Stimulated activated naive CD8-positive, alpha-beta T cell treated with anti-CD3 and anti-CD28 coated beads, Interleukin-15, Interleukin-2, amounts not matched to agents 100 ng/mL and 50 ng/mL, for 24 hours (primary cell): ENCODE measurements at regions not wholly inside any gene's neighbourhood (a gene's known extent, or its start where the extent isn't known, plus 50 kb on each side); places are given as distances from the start of the nearest gene placed in this dataset.
"Not testable (repeated sequence)": the region's sequence is repeated elsewhere in the genome, so short reads cannot be mapped to it uniquely, and the experiment has no call there.

Experiments
- H3K27ac Mint-ChIP-seq: one replicate; pipeline ENCODE4 v1.8.0; 2021; ENCODE audit warnings: mild to moderate bottlenecking, mixed read lengths
- H3K27me3 Mint-ChIP-seq: one replicate; pipeline ENCODE4 v1.8.0; 2021; ENCODE audit warnings: mixed read lengths
- H3K36me3 Mint-ChIP-seq: one replicate; pipeline ENCODE4 v1.8.0; 2021; ENCODE audit warnings: low read depth, mixed read lengths
- H3K4me1 Mint-ChIP-seq: one replicate; pipeline ENCODE4 v1.8.0; 2021; ENCODE audit warnings: low read depth, mixed read lengths
- H3K4me3 Mint-ChIP-seq: one replicate; pipeline ENCODE4 v1.8.0; 2021; ENCODE audit warnings: mild to moderate bottlenecking, mixed read lengths
- H3K9me3 Mint-ChIP-seq: one replicate; pipeline ENCODE4 v1.8.0; 2021; ENCODE audit warnings: mixed read lengths

DNA sequence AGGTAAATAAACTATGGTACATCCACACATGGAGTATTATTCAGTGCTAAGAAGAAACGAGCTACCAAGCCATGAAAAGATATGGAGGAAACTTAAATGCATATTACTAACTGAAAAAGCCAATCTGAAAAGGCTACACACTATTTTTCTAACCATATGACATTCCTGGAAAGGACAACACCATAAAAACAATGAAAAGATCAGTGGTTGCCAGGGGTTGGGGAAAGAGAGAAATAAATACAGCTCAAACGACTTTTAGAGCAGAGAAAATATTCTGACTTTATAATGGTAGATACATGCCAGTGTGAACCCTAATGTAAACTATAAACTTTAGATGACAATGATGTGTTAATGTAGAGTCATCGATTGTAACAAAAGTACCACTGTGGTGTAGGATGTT is 225.9 kb upstream of the BTBD3 start:
- no peaks in the 10 kb centered on the region for H3K36me3 Mint-ChIP-seq
- H3K4me3 Mint-ChIP-seq = no peak overlapping the region
- no peaks in the 10 kb centered on the region for H3K4me1 Mint-ChIP-seq
- H3K27ac Mint-ChIP-seq = no peak overlapping the region
- peaks cover 13% of the 10 kb centered on the region for H3K9me3 Mint-ChIP-seq
- peaks cover 19% of the 10 kb centered on the region for H3K27me3 Mint-ChIP-seq

DNA sequence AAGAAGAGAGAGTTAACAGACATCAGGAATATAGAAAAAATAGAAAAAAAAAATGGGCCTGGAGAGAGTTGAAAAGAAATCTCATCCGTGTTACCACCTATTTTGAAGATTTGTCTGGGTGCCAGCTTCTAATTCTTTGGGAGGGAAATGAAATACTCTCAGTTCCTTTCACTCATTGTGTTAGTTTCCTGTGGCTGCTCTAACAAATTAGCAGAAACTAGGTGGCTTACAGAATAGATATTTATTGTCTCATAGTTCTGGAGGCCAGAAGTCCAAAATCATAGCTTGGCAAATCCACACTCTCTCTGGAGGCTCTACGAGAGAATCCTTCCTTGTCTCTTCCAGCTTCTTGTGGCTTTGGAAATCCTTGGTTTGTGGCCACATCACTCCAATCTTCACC is 225.1 kb upstream of the BTBD3 start:
- no peak overlapping the region for H3K27ac Mint-ChIP-seq
- no peaks in the 10 kb centered on the region for H3K4me1 Mint-ChIP-seq
- H3K36me3 Mint-ChIP-seq = no peaks in the 10 kb centered on the region
- H3K4me3 Mint-ChIP-seq = no peak overlapping the region
- peaks cover 13% of the 10 kb centered on the region for H3K9me3 Mint-ChIP-seq
- H3K27me3 Mint-ChIP-seq = peaks cover 13% of the 10 kb centered on the region

DNA sequence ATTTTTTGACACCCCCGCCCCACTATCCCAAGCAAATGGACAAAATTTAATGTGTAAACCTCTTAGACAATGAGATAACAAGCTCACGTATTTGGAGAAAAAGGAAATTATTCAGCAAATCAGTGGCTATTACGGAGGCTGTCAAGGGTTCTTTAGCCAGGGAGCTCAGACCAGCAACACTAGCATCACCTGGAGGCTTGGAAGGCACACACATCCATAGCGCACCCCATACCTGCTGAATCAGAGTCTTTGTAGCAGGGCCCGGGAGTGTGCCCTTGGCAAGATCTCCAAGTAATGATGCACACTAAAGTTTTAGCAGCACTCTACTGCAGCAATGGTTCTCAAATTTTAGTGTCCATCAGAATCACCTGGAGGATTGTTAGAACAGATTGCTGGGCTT is 223.2 kb upstream of the BTBD3 start:
- Mint-ChIP-seq H3K36me3 (no peaks in the 10 kb centered on the region), H3K4me1 (no peaks in the 10 kb centered on the region), H3K27ac (no peak overlapping the region), H3K9me3 (peaks cover 9% of the 10 kb centered on the region), H3K4me3 (no peak overlapping the region), H3K27me3 (no peaks in the 10 kb centered on the region)

DNA sequence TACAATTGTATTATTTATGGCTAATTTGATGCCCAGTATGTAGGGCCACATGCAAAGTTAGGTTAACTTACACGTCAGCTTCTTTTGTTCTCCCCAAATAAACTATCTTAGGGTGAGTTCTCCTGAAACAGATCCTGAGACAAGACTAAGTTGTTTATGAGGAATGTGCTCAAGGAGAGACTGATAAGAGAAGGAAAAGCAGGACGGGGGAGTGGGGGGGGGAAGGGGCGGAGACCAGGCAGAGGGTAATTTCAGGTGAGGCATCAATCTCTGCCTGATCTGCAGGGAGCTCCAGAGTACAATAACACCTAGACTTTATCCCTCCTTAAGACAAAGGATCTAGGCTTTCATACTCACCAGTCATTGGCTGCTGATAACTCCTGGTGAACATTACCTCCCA is 220.6 kb upstream of the BTBD3 start:
- Mint-ChIP-seq H3K9me3 (peaks cover 9% of the 10 kb centered on the region), H3K4me3 (no peak overlapping the region), H3K27ac (no peak overlapping the region), H3K4me1 (peaks cover 4% of the 10 kb centered on the region), H3K36me3 (no peaks in the 10 kb centered on the region), H3K27me3 (peaks cover 4% of the 10 kb centered on the region)

DNA sequence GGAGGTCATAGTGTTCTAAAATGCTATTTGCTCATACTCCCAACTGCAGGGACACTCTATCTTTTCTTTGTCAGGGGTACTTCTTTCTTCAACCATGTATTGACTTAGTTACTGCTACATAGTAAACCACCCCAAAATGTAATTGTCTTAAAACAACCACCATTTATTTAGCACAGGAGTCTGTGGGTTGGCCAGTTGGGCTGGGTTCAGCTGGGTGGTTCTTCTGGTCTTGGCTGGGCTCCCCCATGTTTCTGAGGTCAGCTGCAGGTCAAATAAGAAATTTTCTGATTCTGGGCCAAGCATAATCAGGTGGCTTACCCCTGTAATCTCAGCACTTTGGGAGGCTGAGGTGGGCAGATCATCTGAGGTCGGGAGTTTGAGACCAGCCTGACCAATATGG is 220.0 kb upstream of the BTBD3 start:
- peaks cover 9% of the 10 kb centered on the region for H3K9me3 Mint-ChIP-seq
- peaks cover 4% of the 10 kb centered on the region for H3K4me1 Mint-ChIP-seq
- H3K27me3 Mint-ChIP-seq = peaks cover 4% of the 10 kb centered on the region
- no peak overlapping the region for H3K27ac Mint-ChIP-seq
- H3K36me3 Mint-ChIP-seq = no peaks in the 10 kb centered on the region
- no peak overlapping the region for H3K4me3 Mint-ChIP-seq

DNA sequence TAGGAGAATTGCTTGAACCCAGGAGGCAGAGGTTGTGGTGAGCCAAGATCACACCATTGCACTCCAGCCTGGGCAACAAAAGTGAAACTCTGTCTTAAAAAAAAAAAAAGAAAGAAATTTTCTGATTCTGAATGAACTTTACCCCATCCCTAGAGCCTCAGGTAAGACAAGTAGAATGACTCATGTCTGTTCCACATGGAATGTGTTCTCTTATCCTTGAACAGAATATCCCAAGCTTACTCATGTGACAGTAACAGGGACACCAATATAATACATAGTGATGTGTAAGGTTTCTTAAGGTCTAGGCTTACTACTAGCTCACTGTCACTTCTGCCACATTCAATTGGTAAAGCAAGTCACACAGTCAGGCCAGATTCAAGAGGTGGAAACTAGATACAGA is 219.6 kb upstream of the BTBD3 start:
- Mint-ChIP-seq H3K9me3 (peaks cover 9% of the 10 kb centered on the region), H3K27me3 (peaks cover 4% of the 10 kb centered on the region), H3K4me3 (no peak overlapping the region), H3K27ac (no peak overlapping the region), H3K36me3 (no peaks in the 10 kb centered on the region), H3K4me1 (peaks cover 4% of the 10 kb centered on the region)

DNA sequence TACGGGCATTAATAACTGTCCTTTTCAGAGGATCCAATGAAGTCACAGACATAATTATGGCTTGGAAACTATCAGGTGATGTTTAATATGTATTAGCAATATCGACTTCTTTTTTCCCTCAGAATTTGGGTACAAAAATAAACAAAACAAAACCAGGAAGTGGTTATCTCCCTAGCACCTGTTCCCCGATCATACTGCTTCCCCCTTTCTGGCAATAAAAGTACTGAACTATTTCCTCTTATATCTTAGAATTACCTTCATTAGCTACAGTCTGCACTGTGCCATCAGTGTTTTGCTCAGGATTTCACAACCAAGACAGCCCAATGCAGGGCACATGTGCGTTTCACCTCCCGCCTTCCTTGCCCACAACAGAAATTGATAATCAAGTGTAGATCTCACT is 216.9 kb upstream of the BTBD3 start:
- Mint-ChIP-seq H3K4me1 (peaks cover 4% of the 10 kb centered on the region), H3K9me3 (peaks cover 1% of the 10 kb centered on the region), H3K27ac (no peak overlapping the region), H3K27me3 (peaks cover 4% of the 10 kb centered on the region), H3K36me3 (no peaks in the 10 kb centered on the region), H3K4me3 (no peak overlapping the region)

DNA sequence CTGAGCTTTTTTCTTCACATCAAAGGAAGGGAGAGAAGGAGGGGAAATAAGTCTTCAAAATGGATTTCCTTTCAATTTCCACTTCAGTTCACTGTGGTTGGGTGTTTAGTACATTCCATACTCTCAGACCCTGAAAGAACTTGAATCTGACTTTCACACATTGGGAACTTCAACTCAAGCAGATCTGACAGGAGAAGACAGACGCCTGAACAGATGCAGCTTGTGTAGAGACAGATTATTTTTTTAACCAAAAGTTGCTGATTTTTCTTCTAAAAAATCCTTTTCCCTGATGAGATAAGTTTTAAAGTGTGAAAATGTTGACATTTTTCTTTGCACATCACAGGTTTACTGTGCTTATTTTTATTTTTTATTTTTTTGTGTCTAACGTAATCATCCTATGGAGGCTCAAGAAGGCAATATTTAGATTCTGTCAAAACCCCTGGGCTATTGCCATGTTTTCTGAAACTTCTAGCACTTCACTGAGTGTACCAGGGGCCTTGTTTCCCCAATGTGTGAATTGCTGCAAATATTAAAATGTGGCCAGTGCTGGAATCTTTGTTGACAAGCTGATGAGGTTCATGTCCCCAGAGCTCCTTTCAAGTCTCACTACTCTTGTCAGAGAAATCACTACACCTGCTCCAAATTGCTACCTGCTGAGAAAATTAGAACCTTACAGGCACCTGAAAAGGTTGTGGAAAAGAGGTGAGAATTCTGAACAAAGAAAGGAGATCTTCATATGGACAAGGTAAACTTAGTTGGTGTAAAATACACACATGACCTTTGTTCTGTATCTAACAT is 214.8 kb upstream of the BTBD3 start:
- Mint-ChIP-seq H3K27me3 (peaks cover 4% of the 10 kb centered on the region), H3K4me1 (peaks cover 4% of the 10 kb centered on the region), H3K27ac (no peak overlapping the region), H3K4me3 (no peak overlapping the region), H3K36me3 (no peaks in the 10 kb centered on the region), H3K9me3 (peaks cover 5% of the 10 kb centered on the region)

DNA sequence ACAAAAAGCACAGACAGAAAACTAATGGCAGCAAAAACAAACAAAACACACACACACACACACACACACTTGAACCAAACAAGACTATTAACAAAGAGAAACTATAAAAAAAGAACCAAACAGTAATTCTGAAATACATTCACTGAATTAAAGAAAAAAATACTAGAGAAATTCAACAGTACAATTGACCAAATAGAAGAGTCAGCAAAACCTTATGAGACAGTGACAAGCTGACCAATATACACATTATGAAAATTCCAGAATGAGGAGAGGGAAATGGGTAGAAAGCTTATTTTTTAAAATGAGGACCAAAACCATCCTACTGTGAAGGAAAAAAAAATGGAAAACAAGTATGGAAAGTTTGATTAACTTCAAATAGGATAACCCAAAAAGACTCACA is 212.2 kb upstream of the BTBD3 start:
- H3K4me1 Mint-ChIP-seq = peaks cover 4% of the 10 kb centered on the region
- H3K27me3 Mint-ChIP-seq = peaks cover 4% of the 10 kb centered on the region
- no peaks in the 10 kb centered on the region for H3K36me3 Mint-ChIP-seq
- H3K9me3 Mint-ChIP-seq = peaks cover 5% of the 10 kb centered on the region
- H3K4me3 Mint-ChIP-seq = no peak overlapping the region
- no peak overlapping the region for H3K27ac Mint-ChIP-seq

DNA sequence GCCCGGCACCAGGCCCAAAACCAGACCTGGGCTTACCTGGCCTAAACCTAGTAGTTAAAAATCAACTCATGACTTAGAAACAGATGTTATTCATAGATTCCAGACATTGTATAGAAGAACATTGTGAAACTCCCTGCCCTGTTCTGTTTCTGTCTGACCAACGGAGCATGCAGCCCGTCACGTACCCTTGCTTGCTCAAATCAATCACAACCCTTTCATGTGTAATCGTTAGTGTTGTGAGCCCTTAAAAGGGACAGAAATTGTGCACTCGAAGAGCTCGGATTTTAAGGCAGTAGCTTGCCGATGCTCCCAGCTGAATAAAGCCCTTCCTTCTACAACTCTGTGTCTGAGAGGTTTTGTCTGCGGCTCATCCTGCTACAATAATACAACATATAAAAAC is 209.5 kb upstream of the BTBD3 start:
- H3K36me3 Mint-ChIP-seq, H3K27ac Mint-ChIP-seq, H3K4me1 Mint-ChIP-seq, H3K27me3 Mint-ChIP-seq, H3K9me3 Mint-ChIP-seq, H3K4me3 Mint-ChIP-seq: not testable (repeated sequence)

DNA sequence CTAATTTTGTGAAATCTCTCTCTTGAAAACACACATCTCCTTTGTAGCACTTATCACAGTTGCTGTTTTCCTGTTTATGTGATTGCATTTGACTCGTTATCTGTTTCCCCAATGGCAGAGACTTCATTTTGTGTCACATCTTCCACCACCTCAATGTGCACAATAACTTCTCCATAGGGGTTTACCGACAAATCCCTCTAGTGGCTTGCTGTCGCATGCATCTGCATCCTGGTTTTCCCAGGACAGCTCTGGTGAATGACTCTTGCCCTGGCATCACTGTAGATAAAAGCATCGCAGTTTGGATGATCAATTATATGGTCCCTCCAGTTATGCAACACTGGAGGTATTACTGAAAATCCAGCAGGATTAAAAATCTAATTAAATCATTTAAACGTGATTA is 206.5 kb upstream of the BTBD3 start:
- H3K27ac Mint-ChIP-seq = no peak overlapping the region
- H3K4me1 Mint-ChIP-seq = no peaks in the 10 kb centered on the region
- H3K27me3 Mint-ChIP-seq = no peaks in the 10 kb centered on the region
- no peaks in the 10 kb centered on the region for H3K36me3 Mint-ChIP-seq
- H3K9me3 Mint-ChIP-seq = peaks cover 7% of the 10 kb centered on the region
- no peak overlapping the region for H3K4me3 Mint-ChIP-seq

DNA sequence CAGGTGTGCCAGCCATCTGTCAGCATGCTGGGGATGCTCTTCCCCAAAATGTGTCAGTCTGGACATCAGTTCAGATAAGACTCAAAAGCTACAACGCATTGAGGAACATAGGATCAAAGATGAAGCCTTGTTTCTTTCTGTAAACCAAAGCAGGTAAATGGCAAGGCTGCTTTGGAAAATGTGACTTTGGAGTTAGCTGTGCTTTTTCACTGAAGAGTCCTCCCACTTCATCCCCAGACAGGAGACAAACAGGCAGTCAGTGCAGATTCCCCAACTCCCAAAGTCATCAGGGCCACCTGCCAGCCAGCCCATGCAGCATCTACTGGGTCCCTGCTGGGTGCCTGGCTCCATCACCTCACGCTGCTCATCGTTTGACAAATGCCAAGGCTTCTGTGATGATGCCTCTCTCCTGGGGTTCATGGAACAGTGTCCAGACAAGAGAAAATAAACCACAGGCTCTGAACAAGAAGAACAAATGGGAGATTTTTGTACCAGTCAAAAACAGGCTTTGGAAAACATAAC is 205.0 kb upstream of the BTBD3 start:
- Mint-ChIP-seq H3K36me3 (no peaks in the 10 kb centered on the region), H3K9me3 (peaks cover 8% of the 10 kb centered on the region), H3K27me3 (no peaks in the 10 kb centered on the region), H3K4me3 (no peak overlapping the region), H3K27ac (no peak overlapping the region), H3K4me1 (no peaks in the 10 kb centered on the region)

DNA sequence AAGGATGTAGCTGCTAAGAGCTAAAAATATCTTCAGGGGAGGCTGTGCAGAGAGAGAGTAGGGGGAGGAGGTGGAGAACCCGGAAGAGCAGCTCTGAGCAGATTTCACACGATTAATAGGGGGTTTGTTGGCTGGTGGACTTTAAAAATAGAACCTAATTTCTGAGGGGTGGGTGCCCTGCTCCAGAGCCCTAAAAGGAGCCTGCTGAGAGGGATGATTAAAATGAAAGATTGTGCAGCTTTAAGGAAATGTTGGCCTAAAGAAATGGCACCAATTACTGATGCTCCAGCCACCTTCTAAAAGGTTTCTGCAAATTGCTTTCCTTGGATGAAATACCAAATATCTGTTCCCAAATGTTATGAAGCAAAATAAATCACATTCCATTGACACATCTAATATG is 202.8 kb upstream of the BTBD3 start:
- Mint-ChIP-seq H3K9me3 (peaks cover 8% of the 10 kb centered on the region), H3K36me3 (no peaks in the 10 kb centered on the region), H3K4me1 (no peaks in the 10 kb centered on the region), H3K4me3 (no peak overlapping the region), H3K27ac (no peak overlapping the region), H3K27me3 (no peaks in the 10 kb centered on the region)

DNA sequence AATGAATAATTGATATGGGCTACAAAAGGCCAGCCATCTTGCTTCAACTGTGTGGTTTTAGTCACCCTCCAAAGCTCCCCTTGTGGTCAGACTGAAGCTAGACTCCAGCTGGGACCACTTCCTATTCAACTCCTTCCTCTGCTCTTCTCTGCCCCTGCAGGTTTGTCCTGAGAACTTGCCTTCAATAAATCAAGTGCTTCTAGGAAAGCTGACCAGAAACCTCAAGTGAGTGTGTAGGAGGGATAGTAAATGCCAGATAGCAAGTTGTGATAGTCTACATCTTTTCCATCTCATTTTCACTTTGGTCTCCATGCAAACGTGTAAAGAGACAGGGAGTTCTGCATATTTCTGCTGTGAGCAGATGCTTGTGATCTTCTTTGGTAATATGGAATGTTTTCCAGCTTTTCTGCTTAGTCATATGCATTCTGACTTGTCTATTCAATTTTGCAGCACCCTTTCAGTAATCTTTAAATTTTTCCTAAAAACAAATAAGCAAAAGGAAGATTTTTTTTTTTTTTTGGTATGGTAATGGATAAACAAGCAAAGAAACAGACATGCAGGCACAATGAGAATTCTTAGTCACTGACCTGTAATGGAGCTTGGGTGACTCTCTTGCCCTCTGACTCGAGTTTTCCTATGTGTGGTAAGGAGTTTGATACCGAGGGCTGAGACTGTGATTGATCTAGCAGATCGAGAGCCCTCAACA is 201.3 kb upstream of the BTBD3 start:
- H3K4me3 Mint-ChIP-seq = no peak overlapping the region
- no peaks in the 10 kb centered on the region for H3K27me3 Mint-ChIP-seq
- no peaks in the 10 kb centered on the region for H3K4me1 Mint-ChIP-seq

DNA sequence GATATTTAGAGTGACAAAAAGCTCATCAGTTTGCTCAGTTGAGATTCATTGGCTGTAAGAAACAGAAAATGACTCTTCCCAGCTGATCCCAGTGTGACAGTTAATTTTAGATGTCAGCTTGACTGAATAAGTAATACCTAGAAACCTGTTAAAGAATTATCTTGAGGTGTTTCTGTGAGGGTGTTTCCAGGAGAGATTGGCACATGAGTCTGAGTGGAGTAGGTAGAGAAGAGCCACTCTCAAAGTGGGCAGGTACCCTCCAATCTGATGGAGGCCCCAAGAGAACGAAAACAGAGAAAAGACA is 200.8 kb upstream of the BTBD3 start:
- peaks cover 8% of the 10 kb centered on the region for H3K9me3 Mint-ChIP-seq
- H3K27ac Mint-ChIP-seq = no peak overlapping the region
- H3K4me1 Mint-ChIP-seq = no peaks in the 10 kb centered on the region
- no peaks in the 10 kb centered on the region for H3K27me3 Mint-ChIP-seq
- H3K4me3 Mint-ChIP-seq = no peak overlapping the region
- no peaks in the 10 kb centered on the region for H3K36me3 Mint-ChIP-seq

More for the DNA sequence above, 201.3 kb upstream of the BTBD3 start:
- no peaks in the 10 kb centered on the region for H3K36me3 Mint-ChIP-seq
- no peak overlapping the region for H3K27ac Mint-ChIP-seq
- H3K9me3 Mint-ChIP-seq = peaks cover 8% of the 10 kb centered on the region

DNA sequence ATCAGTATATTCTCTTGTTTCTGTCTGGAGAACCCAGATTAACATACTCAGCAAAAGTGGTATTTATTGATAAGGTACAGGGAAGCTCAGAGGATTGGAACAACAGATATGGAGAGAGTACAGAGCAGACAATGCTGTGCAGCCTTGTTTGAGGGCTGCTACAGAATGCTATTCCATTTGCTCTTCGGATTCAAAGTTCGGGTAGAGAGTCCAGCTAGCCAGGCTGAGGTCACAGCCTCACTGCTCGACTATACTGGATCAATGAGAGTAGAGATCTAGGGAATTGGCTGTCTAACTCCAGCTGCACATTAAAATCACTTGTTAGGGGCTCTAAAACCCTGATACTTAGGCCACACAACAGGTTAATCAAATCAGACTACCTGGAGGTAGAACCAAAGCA is 200.1 kb upstream of the BTBD3 start:
- H3K4me1 Mint-ChIP-seq = no peaks in the 10 kb centered on the region
- peaks cover 8% of the 10 kb centered on the region for H3K9me3 Mint-ChIP-seq
- no peaks in the 10 kb centered on the region for H3K27me3 Mint-ChIP-seq
- H3K4me3 Mint-ChIP-seq = no peak overlapping the region
- no peak overlapping the region for H3K27ac Mint-ChIP-seq
- H3K36me3 Mint-ChIP-seq = no peaks in the 10 kb centered on the region
